ENCODE measurements at regions not wholly inside any gene's neighbourhood (a gene's known extent, or its start where the extent isn't known, plus 50 kb on each side); places are given as distances from the start of the nearest gene placed in this dataset.
A peak's percentile ranks its signal among the peaks of the same experiment; 100 is the strongest.

DNA sequence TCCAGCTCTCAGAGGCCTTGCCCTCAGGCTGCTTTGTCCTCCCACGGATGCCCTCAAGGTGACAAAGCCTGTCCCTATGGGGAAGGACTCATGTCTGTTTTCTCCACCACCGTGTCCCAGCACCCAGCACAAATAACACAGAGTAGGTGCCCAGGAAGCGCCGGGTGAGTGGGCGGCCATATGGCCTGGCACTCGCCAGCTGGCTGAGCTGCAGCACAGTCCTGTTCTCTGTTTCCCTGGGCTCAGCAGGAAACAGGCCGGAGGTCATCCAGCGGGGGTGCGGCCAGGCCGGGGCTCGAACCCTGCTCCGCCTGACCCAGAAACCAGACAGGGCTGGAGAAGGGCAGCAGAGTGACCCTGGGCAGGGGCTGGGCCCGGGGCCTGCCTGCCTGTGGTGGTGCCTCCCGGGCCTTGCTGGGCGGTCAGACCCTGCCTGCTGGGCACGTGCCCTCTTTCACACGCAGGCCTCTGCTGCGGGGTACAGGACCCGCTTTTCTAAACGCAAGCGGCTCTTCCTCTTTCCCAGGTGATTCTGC lies 139.0 kb upstream of the CIBAR2 start:
- Histone ChIP-seq H3K18ac (ENCODE audit: low read length) (no peak overlapping the region), H3K79me1 (ENCODE audit: low read length) (no peaks in the 10 kb centered on the region)
- no CpG with 5 or more reads among the region's 21 CpGs for WGBS (ENCODE audit: extremely low coverage, insufficient coverage, insufficient read length)

DNA sequence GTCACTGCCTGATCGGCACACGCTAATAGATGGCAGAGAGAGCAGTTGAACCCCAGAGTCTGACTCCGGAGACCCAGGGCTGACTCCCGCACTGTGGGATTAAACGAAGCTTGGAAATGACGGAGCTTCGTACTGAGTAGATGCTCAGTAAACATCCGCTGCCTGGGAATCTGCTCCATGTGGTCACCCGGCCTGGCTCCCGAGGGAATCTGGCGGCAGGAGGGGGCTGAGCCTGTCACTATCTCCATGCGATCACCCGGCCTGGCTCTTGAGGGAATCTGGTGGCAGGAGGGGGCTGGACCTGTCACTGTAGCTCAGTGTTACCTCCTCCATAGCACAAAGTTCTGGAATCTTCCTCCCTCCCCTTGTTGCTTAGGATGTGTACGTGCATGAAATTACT lies 139.7 kb upstream of the CIBAR2 start:
- no peak overlapping the region for H2BK120ac ChIP-seq (ENCODE audit: insufficient read depth, low read length, poor library complexity)

More for the DNA sequence above, 139.0 kb upstream of the CIBAR2 start:
- Histone ChIP-seq H2BK12ac (ENCODE audit: low read length) (no peak overlapping the region), H4K12ac (ENCODE audit: low read depth, low read length) (no peak overlapping the region), H3K4me1 (ENCODE audit: control insufficient read depth in 1 of 2, insufficient read depth in 2 of 2, low read length in 2 of 2) (no peaks in the 10 kb centered on the region), H4K8ac (ENCODE audit: low read depth, low read length) (no peak overlapping the region), H3K4me3 (ENCODE audit: low read depth, low read length) (no peak overlapping the region), H3K36me3 (ENCODE audit: control insufficient read depth in 1 of 2, insufficient read depth in 2 of 2, low read length in 2 of 2) (no peaks in the 10 kb centered on the region), H3K14ac (ENCODE audit: low read length) (no peak overlapping the region), H3K4me2 (ENCODE audit: low read length) (no peak overlapping the region), H3K27me3 (ENCODE audit: insufficient read depth, low read length) (no peaks in the 10 kb centered on the region), H2AFZ (ENCODE audit: insufficient read depth, low read length, poor library complexity) (no peak overlapping the region), H2BK120ac (ENCODE audit: insufficient read depth, low read length, poor library complexity) (no peak overlapping the region), H3K9me3 (ENCODE audit: insufficient read depth, low read depth, low read length) (no peaks in the 10 kb centered on the region), H3K27ac (ENCODE audit: low read depth, low read length) (no peak overlapping the region), H3K23ac (ENCODE audit: low read length) (no peak overlapping the region), H3K79me2 (ENCODE audit: control insufficient read depth, insufficient read depth, low read length, poor library complexity) (no peaks in the 10 kb centered on the region), H2BK5ac (ENCODE audit: low read depth, low read length, poor library complexity) (no peak overlapping the region), H4K91ac (ENCODE audit: low read depth, low read length) (no peak overlapping the region), H3K4ac (ENCODE audit: low read depth, low read length) (no peak overlapping the region), H3K9ac (ENCODE audit: low read length) (no peak overlapping the region), H2AK5ac (ENCODE audit: low read length) (no peak overlapping the region)
- no peak for DNase-seq

DNA sequence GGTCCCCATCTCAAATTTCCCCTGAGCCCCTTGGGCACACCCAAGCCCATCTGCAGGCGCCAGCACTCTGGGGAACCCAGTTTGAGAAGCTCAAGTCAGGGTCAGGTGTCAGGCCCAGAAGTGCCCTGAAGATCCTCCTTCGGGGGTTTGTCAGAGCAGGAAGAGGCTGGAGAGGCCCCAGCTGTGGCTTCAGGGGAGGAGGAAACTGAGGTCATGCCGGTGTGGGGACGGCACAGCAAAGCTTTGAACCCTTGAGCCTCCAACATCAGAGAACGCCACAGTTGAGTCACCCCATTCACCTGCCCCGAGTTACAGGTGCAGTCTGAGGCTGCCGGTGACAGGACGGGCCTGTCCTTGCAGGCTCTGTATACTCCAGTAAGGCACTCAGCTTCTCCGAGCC lies 140.2 kb upstream of the CIBAR2 start:
- no peak overlapping the region for H2BK120ac ChIP-seq (ENCODE audit: insufficient read depth, low read length, poor library complexity)
- H3K4me3 ChIP-seq (ENCODE audit: low read depth, low read length), result no peak overlapping the region
- H4K8ac ChIP-seq (ENCODE audit: low read depth, low read length), result no peak overlapping the region
- H2BK12ac ChIP-seq (ENCODE audit: low read length), result no peak overlapping the region
- H3K4me2 ChIP-seq (ENCODE audit: low read length), result no peak overlapping the region
- no peak overlapping the region for H3K4ac ChIP-seq (ENCODE audit: low read depth, low read length)
- no peak for DNase-seq
- H3K4me1 ChIP-seq (ENCODE audit: control insufficient read depth in 1 of 2, insufficient read depth in 2 of 2, low read length in 2 of 2), result no peaks in the 10 kb centered on the region
- H4K91ac ChIP-seq (ENCODE audit: low read depth, low read length), result no peak overlapping the region
- H4K12ac ChIP-seq (ENCODE audit: low read depth, low read length), result no peak overlapping the region
- H3K27me3 ChIP-seq (ENCODE audit: insufficient read depth, low read length), result no peaks in the 10 kb centered on the region
- no CpG with 5 or more reads among the region's 9 CpGs for WGBS (ENCODE audit: extremely low coverage, insufficient coverage, insufficient read length)
- no peak overlapping the region for H2AFZ ChIP-seq (ENCODE audit: insufficient read depth, low read length, poor library complexity)
- H3K36me3 ChIP-seq (ENCODE audit: control insufficient read depth in 1 of 2, insufficient read depth in 2 of 2, low read length in 2 of 2), result no peaks in the 10 kb centered on the region
- H3K9ac ChIP-seq (ENCODE audit: low read length), result no peak overlapping the region
- no peak overlapping the region for H3K14ac ChIP-seq (ENCODE audit: low read length)
- H3K79me1 ChIP-seq (ENCODE audit: low read length), result no peaks in the 10 kb centered on the region
- no peaks in the 10 kb centered on the region for H3K79me2 ChIP-seq (ENCODE audit: control insufficient read depth, insufficient read depth, low read length, poor library complexity)
- no peaks in the 10 kb centered on the region for H3K9me3 ChIP-seq (ENCODE audit: insufficient read depth, low read depth, low read length)
- no peak overlapping the region for H3K23ac ChIP-seq (ENCODE audit: low read length)
- H2AK5ac ChIP-seq (ENCODE audit: low read length), result no peak overlapping the region
- no peak overlapping the region for H3K18ac ChIP-seq (ENCODE audit: low read length)
- no peak overlapping the region for H2BK5ac ChIP-seq (ENCODE audit: low read depth, low read length, poor library complexity)
- no peak overlapping the region for H3K27ac ChIP-seq (ENCODE audit: low read depth, low read length)

More for the DNA sequence above, 139.7 kb upstream of the CIBAR2 start:
- Histone ChIP-seq H3K79me1 (ENCODE audit: low read length) (no peaks in the 10 kb centered on the region), H3K36me3 (ENCODE audit: control insufficient read depth in 1 of 2, insufficient read depth in 2 of 2, low read length in 2 of 2) (no peaks in the 10 kb centered on the region), H3K9me3 (ENCODE audit: insufficient read depth, low read depth, low read length) (no peaks in the 10 kb centered on the region), H4K91ac (ENCODE audit: low read depth, low read length) (no peak overlapping the region), H2BK5ac (ENCODE audit: low read depth, low read length, poor library complexity) (no peak overlapping the region), H2BK12ac (ENCODE audit: low read length) (no peak overlapping the region), H3K4ac (ENCODE audit: low read depth, low read length) (no peak overlapping the region), H3K4me1 (ENCODE audit: control insufficient read depth in 1 of 2, insufficient read depth in 2 of 2, low read length in 2 of 2) (no peaks in the 10 kb centered on the region), H4K12ac (ENCODE audit: low read depth, low read length) (no peak overlapping the region), H3K4me2 (ENCODE audit: low read length) (no peak overlapping the region), H3K23ac (ENCODE audit: low read length) (no peak overlapping the region), H3K27ac (ENCODE audit: low read depth, low read length) (no peak overlapping the region), H3K9ac (ENCODE audit: low read length) (no peak overlapping the region), H2AK5ac (ENCODE audit: low read length) (no peak overlapping the region), H3K18ac (ENCODE audit: low read length) (no peak overlapping the region), H3K27me3 (ENCODE audit: insufficient read depth, low read length) (no peaks in the 10 kb centered on the region), H4K8ac (ENCODE audit: low read depth, low read length) (no peak overlapping the region), H3K4me3 (ENCODE audit: low read depth, low read length) (no peak overlapping the region), H3K14ac (ENCODE audit: low read length) (no peak overlapping the region), H3K79me2 (ENCODE audit: control insufficient read depth, insufficient read depth, low read length, poor library complexity) (no peaks in the 10 kb centered on the region), H2AFZ (ENCODE audit: insufficient read depth, low read length, poor library complexity) (no peak overlapping the region)
- WGBS (ENCODE audit: extremely low coverage, insufficient coverage, insufficient read length), result no CpG with 5 or more reads among the region's 14 CpGs
- DNase-seq, result no peak

DNA sequence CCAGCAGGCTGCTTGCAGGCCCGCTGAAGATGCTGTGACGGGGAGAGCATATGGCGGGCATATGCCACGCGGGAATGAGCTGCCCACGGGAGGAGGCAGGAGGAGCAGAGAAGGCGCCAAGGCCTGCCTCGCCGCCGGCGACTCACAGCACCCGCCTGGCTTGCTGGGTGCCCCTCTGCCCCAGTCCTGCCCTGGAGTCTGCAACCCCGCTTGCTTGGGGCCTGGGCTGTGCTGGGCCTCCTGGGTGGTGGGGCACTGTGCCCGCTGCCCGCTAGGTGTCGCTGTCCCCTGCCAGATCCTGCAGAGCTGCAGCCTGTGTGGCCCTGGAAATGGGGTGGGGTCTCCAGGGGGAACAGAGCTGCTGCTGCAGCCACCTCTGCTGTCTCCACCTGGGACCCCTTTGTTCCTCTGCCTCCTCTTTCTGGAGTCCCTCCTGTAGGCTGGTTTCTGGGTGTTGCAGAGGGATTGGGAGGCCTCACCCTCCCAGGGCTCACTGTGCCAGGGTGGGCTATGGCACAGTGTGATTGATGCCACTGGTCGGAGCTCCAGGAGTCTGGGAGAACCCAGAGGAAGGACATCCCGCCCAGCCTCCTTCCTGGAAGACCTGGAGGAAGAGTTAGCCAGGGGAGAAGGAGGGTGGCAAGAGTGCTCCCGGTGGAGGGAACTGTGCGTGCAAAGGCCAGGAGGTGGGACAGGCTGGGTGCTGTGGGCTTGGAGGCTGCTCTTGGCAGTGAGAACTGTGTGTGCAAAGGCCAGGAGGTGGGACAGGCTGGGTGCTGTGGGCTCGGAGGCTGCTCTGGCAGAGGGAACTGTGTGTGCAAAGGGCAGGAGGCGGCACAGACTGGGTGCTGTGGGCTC lies 141.0 kb upstream of the CIBAR2 start:
- Histone ChIP-seq H2AK5ac (ENCODE audit: low read length) (no peak overlapping the region), H2BK120ac (ENCODE audit: insufficient read depth, low read length, poor library complexity) (no peak overlapping the region), H3K27me3 (ENCODE audit: insufficient read depth, low read length) (no peaks in the 10 kb centered on the region), H3K9me3 (ENCODE audit: insufficient read depth, low read depth, low read length) (no peaks in the 10 kb centered on the region), H3K79me1 (ENCODE audit: low read length) (no peaks in the 10 kb centered on the region), H3K4me3 (ENCODE audit: low read depth, low read length) (no peak overlapping the region), H4K12ac (ENCODE audit: low read depth, low read length) (no peak overlapping the region), H3K27ac (ENCODE audit: low read depth, low read length) (no peak overlapping the region), H3K79me2 (ENCODE audit: control insufficient read depth, insufficient read depth, low read length, poor library complexity) (no peaks in the 10 kb centered on the region), H3K4ac (ENCODE audit: low read depth, low read length) (no peak overlapping the region), H3K36me3 (ENCODE audit: control insufficient read depth in 1 of 2, insufficient read depth in 2 of 2, low read length in 2 of 2) (no peaks in the 10 kb centered on the region), H2AFZ (ENCODE audit: insufficient read depth, low read length, poor library complexity) (no peak overlapping the region), H3K4me1 (ENCODE audit: control insufficient read depth in 1 of 2, insufficient read depth in 2 of 2, low read length in 2 of 2) (no peaks in the 10 kb centered on the region), H2BK12ac (ENCODE audit: low read length) (no peak overlapping the region), H3K4me2 (ENCODE audit: low read length) (no peak overlapping the region), H3K23ac (ENCODE audit: low read length) (no peak overlapping the region), H2BK5ac (ENCODE audit: low read depth, low read length, poor library complexity) (no peak overlapping the region), H3K18ac (ENCODE audit: low read length) (no peak overlapping the region), H4K8ac (ENCODE audit: low read depth, low read length) (no peak overlapping the region), H3K9ac (ENCODE audit: low read length) (no peak overlapping the region), H3K14ac (ENCODE audit: low read length) (no peak overlapping the region), H4K91ac (ENCODE audit: low read depth, low read length) (no peak overlapping the region)
- no CpG with 5 or more reads among the region's 22 CpGs for WGBS (ENCODE audit: extremely low coverage, insufficient coverage, insufficient read length)
- DNase-seq, result peak; percentile 17 to 53

Measured in trophoblast cell (in vitro differentiated cells and primary cell).